ENCODE measurements at regions not wholly inside any gene's neighbourhood (a gene's known extent, or its start where the extent isn't known, plus 50 kb on each side); places are given as distances from the start of the nearest gene placed in this dataset.

DNA sequence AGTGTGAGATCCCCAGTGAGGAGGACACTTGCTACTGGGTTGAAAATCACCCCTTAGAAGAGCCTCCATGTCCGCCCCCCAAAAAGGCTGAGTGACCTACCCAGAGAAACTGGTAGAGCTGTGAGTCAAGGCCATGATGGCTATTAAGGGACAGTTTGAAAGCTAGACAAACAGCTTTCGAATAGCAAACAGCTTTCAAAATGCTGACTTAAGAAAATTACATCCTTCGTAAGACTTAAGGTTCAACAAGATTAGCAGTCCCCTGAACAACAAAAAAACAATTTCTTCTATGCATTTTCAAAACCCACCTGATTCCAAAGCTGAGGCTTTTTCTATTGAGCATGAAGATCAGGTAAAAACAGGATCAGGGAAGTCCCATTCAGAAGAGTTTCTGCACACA, 269.7 kb upstream of the SOX2 start:
- no peak for DNase-seq (ENCODE audit: low read depth)

DNA sequence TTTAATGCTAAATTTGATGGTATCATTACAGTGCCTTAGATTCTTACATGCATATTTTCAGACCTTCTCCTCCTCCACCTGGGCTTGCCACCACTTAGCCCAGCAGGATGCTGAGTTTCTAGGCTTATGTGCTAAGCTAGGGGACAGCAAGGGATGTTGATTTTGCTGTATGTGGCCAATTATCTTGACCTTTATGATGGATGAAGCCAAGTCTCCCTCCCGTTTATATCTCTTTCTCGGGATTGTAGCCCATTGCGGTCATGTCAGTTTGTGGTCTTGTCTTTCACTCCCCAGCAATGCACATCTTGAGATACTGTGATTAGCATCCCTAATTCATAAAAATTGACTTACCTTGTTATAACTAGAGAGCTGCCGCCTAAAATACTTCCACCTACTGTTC, 278.7 kb upstream of the SOX2 start:
- no peak for DNase-seq (ENCODE audit: low read depth)

DNA sequence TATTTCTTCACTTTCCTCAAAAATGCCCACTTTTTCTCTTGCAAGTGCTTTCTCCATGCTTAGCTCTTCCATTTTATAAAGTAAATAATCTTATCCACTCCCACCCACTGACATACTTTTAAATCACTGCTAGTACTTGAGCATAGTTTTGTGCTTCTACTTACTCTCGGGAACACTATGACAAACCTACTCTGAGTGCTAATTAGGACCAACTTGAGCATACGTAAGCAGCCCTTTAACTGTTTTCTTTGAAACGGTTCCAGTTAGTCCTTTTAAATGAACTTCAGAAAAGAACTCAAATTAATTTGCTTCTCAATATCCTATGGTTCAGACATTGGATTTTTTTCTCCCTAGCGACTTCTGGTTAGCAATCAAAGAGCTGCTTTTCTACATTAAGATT, 280.0 kb upstream of the SOX2 start:
- DNase-seq (ENCODE audit: low read depth), result no peak

DNA sequence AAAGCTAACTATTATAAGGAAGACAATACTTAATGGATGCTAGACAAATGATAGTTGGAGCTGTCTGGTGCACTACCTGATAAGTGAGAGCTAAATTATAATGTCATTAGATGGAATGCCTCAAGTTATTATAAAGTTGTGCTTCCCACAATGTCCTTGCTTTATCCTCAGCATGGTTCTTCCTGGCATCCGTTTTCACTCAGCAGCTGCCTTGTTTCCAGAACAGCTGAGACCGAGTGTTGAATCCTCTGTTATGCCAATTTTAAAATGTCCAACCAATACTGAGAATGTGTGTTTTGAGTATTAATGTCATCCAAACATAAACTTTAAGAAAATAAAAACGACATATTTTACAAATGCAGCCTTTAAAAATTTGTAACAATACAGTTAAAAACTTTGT, 286.7 kb upstream of the SOX2 start:
- DNase-seq (ENCODE audit: low read depth), result no peak

DNA sequence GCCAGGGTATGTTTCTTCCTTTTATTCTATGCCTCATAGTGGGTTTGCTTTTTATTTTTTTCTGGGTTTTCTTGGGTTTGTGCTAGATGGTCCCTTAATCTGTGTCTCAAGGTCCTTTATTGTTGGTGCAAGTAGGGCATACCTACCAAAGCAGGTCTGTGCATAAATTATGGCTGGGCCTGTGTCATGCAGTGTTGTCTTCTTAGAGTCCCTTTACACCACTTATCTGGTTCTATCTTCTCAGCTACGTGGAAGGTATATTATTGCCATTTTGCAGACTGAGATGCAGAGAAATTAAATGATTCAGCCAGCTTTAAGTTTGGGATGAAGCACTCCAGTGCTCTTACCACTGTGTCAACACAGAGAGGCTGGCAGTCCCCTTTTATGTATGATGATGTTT, 293.5 kb upstream of the SOX2 start:
- no peak for DNase-seq (ENCODE audit: low read depth)

DNA sequence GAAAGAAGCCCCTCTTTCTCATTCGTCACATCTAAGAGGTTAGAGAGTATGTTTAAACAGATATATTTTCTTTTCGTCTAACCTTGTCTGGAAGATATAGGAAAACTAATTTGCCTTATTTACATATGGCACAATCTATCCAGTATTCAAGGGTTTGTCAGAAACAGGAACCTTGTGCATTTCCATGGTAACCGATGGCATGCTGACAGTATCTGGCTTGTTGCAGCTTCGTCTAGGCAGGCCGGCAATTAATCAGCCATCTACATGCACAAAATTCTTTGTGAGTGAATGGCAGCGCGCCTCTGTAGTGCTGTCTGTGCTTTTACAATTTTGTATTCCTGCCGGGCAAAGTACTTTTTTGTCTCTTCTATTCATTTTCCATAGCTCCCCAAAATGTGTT, 294.0 kb upstream of the SOX2 start:
- no peak for DNase-seq (ENCODE audit: low read depth)

DNA sequence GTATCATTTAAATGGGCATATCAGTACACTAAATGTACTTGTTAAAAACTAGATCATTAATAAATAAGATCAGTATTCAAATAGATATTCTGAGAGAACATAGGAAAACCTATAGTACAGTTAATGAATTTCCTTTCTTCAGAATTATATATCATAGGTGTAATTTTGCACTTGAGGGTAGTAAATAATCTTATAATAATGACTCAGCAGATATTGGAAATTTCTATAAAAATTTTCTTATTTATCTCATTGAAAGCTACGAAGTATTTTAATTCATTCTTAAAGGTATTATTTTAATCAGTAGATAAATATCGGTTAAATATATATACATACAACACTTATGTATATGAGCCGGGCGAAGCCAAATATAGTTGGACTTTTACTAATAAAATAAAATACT, 300.9 kb upstream of the SOX2 start:
- no peak for DNase-seq (ENCODE audit: low read depth)

DNA sequence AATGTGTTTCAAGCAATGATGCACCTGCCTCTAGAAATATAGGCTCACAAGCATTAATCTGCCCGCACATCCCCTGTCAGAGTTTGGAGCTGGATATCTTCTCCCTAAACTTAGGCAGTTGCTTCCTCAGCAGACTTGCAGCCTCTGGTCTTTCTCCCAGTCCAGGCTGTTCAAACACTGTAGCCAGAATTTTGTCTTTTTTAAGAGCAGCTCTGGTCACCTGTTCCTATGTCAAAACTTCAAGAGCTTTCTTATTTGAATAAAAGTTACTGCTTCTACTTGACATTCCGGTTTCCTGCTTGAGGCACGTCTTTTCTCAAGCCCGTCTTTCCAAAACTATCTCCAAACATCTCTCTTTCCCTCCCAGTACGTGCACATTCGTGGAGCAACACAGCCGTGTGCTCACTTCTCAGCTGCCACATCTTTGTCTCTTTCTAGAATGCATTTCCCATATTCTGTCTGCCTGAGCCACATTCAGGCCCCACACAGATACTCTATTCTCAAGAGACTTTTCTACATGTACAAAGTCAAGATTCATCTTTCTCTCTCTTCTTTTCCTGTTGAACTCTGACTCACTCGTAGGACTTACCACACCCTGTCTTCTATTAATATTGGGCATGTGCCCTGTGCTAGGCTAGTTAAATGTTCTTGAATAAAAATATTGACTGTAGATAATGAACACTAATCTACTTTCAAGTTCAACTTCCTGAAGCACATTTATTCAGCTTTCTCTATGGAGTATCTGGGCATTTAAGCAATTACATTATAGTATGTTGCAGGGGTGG, 307.7 kb upstream of the SOX2 start:
- no peak for DNase-seq (ENCODE audit: low read depth)

DNA sequence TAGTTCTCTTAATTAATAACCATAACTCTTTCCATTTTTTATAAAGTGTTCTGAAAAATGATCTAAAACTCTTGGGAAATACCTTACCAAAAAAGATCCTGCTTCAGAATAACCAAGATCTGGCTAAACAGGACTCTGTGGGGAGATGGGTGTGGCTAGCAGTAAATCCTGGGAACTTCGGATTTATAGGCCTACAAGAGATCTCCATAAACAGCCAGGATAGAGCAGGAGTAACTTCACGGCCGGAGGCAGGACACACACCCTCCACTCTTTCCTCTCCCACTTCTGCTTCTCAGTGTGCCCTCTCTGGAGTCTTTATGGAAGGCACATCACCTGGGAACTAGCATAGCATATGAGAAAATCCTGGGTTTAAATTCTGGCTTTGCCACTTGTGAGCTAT, 309.4 kb upstream of the SOX2 start:
- DNase-seq (ENCODE audit: low read depth), result no peak

DNA sequence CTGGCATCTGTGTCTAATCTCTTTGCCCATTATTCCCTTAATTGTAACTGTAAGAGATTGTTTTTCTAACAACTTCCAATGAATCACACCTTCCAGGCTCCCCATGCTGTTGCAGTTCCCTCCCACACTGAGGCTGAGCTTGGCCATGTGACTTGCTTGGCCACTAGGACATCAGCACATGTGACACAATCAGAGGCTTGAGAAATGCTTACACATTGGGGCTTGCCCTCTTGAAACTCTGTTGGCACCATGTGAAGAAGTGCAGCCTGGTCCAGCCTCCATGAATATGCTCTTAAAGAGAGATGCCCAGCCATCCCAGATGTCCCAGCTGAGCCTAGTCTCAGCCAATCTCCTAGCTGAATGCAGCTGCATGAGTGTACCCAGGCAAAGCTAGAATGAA, 326.8 kb upstream of the SOX2 start:
- no peak for DNase-seq (ENCODE audit: low read depth)

DNA sequence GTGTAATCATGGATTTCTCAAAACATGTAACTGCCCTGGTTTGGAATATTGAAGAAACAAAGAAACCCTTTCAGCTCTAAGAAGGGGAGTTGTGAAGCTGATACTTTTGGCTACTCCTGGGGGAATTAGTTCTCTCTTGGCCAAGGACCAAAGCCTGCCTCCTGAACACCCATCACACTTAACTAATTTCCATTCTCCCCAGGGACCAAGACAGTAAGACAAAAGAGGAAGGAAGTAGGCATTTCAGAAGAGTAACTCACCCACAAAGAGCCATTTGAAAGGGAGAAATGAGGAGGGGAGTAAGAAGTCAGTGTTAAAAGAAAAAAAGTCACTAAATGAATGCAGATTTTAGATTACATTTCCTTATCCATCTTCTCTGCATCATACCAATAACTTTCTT, 328.0 kb upstream of the SOX2 start:
- DNase-seq (ENCODE audit: low read depth), result no peak

DNA sequence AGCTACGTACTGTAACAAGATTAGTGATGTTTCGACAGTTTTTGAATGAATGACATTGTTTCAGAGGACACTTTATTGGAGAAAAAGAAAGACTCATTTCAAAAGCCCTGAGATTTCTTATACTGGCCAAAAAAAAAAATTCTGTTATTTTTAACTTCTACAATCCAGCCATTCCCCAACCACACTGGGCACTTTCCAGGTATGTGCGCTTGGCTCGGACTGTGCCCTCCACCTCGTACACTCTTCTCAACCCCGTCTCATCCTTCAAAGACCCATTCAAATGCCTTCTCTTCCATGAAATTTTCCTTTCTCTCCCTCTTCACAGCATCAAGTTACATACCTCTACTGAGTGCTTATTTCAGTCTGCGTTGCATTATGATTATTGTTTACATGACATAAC, 328.5 kb upstream of the SOX2 start:
- no peak for DNase-seq (ENCODE audit: low read depth)

DNA sequence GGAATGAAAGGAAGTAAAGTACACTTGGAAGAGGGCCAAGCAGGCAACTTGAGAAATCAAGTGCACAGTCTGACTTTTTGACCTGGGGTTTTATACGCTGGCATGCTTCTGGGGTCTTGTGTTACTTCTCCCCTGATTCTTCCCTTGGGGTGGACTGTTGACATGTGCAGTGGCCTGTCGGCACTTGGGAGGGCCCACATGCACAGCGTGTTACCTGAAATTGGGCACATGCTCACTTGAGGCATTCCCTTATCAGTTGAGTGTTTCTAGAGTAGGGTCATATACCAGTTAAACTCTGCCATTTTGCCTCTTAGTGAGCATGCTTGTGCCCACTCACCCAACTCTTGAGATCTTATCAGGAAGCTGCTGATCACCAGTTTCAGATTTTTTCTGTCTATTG, 329.1 kb upstream of the SOX2 start:
- DNase-seq (ENCODE audit: low read depth), result no peak

DNA sequence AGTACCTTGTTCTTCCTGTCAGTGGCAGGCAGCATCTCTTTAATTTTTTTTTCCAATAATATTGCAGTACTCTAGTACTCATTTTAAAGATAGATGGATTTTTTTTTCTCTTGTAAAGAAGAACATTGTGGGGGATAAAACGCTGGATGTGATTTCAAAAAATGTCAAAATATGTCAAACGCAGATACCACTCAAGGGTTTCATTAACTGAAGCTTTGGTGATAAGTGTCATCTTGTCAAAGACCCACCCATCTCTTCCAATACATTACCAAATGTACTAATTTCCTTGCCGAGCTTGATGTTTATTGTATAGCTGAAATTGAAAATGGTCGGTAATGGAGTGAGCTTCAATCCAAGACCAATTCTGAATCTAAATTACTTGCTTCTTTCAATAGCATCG, 332.4 kb upstream of the SOX2 start:
- DNase-seq (ENCODE audit: low read depth), result no peak

DNA sequence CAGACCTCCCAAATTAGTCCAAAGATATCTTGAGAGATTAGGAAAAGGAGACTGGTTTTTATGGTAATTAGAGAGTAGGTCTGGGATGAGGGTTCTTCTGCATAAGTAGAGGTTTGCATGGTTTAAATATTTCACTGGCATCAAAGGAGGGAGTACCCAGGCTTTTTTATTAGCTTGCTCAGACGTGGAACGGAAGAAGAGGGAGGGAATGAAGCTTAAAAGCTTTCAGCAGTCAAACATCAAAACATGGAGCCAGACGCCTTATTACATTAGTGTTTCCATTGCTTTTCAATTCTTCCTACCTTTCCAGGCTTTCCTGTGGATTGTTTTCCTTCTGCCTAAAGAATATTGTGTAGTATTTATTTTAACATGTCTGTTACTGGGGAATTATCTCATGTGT, 342.1 kb upstream of the SOX2 start:
- no peak for DNase-seq (ENCODE audit: low read depth)

DNA sequence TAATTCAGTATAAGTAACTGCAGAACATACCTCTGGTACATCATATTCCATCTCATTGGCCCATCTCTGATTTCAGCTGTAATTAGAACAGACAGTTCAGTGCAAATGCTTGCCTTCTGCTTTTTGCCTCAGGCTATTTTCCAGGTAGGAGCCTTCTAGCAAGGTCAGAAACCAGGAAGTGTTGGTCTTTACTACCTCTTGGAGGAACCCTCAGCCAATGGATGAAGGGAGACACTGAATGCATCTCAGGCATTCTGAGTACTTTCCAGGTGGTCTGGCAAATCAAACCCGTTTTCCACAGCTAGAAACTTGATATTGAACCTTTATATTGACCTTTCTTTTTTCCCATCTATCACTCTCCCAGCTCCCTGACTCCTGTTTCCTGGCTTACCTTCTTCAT, 348.5 kb upstream of the SOX2 start:
- no peak for DNase-seq (ENCODE audit: low read depth)

DNA sequence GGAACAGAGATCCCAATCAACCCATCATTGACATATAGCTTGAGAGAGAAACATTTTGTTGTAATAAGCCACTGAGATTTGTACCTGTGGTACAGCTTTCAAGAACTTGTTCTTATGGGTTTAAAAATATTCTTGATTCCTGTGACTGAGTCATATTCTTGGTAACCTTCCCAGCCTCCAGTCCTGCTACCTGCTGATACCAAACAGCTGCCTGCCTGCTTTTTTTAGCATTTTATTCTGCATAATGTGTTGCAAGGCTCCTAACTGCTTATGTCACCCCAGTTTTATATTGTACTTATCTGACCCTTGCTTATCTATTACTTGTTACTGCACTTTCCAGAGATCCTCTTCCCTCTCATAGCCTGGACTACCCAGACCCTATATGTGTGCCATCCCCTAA, 349.3 kb upstream of the SOX2 start:
- DNase-seq (ENCODE audit: low read depth), result no peak

DNA sequence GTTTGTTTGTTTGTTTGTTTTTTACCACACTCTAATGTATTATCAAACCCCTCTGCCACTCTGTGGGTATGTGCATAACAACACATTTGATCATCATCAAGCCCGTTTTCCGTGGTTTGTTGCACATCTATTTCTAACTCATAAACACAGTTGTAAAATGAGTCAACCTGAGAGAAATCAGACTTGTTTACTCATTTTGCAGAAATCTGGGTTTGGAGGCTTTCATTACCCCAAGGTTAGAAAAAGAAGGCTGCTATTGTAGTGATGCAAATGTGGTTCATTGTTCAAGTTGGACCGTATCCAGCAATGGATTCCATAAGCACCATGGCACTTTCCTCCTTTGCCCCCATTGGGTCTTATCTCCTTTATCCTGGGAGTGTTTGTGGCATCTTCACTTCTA, 353.2 kb upstream of the SOX2 start:
- no peak for DNase-seq (ENCODE audit: low read depth)

DNA sequence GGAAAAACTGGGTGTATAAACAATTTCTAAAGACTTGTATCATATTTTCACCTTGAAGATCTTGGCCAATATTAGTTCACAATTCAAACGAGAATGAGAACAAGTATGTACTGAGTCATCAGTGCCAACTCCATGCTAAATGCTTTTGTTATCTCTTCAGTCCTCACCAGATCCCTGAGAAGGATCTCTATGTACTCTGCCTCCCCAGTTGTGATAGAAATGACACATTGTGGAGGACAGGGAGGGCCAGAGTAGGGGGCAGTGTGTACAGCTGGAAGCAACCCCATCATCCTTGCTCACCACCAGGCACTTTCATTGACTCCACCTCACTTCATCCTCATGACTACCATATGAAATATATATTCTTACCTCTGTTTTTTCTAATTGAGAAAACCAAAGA, 353.7 kb upstream of the SOX2 start:
- DNase-seq (ENCODE audit: low read depth), result no peak

DNA sequence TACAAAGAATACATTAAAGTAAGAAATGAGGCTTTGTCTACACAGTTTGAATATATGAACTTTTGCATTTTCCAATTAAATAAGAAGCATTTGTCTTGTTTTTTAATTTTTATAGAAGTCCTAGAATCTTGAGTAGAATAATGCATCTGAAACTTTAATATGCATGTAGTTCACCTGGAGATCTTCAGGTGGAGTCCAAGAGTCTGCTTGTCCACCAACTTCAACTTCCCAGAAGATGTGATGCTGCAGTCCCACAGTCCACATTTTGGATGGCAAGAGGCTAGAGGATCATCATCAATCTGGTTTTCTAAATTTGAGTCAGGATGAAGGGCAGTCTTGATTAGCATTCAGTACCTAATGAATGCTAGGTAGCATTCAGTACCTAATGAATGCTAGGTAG, 357.6 kb upstream of the SOX2 start:
- no peak for DNase-seq (ENCODE audit: low read depth)

DNA sequence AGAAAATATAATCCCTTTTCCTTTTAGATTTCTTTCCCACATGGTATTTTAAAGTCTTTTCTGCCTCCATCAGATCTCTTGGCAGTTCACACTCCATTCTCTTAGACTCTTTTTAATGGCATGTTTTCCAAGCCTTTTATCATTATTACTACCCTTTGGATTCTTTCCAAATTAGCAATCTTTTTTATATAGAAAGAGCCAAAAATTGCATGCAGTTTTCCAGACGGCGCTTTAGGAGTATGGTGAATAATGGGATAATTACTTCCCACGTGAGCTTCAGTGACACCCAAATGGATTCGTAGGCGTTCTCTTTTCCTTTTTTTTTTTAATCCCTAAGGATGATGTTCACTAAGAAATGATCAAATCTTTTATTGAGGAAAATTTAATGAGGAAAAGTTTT, 354.8 kb upstream of the DNAJC19 start:
- no peak for DNase-seq (ENCODE audit: low read depth)

DNA sequence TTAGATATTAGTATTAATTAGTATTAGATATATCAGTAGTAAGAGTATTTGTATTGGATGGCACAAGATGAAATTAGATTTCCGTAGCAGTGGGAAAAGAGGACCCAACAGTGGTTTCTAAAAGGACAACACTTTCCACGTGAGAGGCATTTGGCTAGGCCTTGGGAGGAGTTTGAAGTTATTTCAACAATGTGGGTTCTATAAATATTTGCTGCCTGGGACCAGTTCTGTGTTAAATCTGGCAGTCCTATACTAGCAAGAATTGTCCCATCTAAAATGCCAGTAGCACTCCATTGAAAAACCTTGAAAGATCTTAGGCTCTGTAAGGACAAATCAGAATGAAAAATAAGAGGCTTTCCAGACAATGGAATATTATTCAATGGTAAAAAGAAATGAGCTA, 347.1 kb upstream of the DNAJC19 start:
- no peak for DNase-seq (ENCODE audit: low read depth)

DNA sequence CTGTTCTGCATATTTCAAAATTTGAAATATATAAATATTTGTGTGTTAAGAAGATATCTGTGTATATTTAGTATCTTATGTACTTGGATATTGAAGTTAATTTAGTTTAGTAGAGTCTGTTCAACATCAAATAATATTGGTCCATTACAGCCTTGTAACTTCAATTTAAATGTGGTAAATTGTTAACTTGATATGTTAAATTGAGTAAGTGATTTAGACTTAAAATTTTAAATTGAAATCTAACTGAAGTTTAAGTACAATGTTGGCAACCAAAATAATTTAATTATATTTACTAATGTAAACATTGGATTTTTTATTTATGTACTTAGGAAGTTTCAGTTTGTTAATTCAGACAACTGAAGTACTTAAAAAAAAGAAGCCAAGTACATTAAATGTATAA, 343.9 kb upstream of the DNAJC19 start:
- DNase-seq (ENCODE audit: low read depth), result no peak

DNA sequence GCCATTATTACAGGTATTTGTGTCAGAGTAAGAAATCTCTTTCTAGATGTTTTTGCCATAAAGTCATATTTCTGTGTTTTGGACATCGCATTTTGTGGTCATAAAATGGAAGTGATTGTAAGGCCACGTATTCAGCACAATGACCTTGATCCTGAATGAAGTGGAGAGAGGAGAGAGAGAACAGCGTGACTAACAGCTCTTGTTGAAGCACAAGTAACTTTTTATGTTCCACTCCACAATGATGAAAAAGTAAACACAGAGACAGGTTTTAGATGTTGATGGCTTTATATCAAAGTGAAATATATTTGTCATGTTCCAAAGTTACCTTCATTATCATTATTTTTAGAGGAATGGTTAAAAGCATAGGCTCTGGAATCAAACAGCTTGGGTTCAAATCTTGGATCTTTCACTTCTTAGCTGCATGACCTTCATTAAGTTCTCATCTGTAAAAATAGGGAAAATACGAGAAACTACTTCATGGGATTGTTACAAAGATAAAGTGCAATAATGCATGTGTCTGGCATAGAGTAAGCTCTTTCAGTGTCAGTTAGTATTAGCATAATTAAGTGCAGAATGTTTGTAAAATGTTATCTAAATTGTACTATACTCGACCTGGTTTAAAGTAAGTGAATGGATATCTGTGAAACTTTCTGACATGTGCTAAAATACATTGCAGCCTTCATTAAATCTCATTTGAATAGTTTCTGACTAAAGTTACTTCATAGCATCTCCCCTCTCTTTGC, 341.5 kb upstream of the DNAJC19 start:
- no peak for DNase-seq (ENCODE audit: low read depth)

Data from EH (cell line).